Keratinocyte (primary cell): ENCODE measurements at regions not wholly inside any gene's neighbourhood (a gene's known extent, or its start where the extent isn't known, plus 50 kb on each side); places are given as distances from the start of the nearest gene placed in this dataset.
"Not testable (repeated sequence)": the region's sequence is repeated elsewhere in the genome, so short reads cannot be mapped to it uniquely, and the experiment has no call there.

ENCODE experiments used
- DNase-seq: peaks from one replicate; pipeline ENCODE4 v3.0.0-alpha.2; 2011; ENCODE audit warnings: low read depth, missing footprints, low spot score
- FAIRE-seq: peaks from 2 replicates; lab custom pipeline; 2011; peaks lifted over from hg19 to GRCh38; lab: Jason Lieb, UNC
- H2AFZ ChIP-seq: 2 replicates; pipeline ENCODE4 v1.6.0; 2012; ENCODE audit warnings: low read length, control low read depth, inconsistent platforms; ENCODE audit not compliant: control insufficient read depth
- H3K27ac ChIP-seq: 2 replicates; pipeline ENCODE4 v1.5.1; 2011; ENCODE audit warnings: low read length; ENCODE audit not compliant: control insufficient read depth, insufficient read depth
- H3K27me3 ChIP-seq: 3 replicates; pipeline ENCODE4 v1.6.0; 2011; ENCODE audit warnings: low read length; ENCODE audit not compliant: control insufficient read depth, insufficient read depth; ENCODE audit errors: extremely low read depth
- H3K36me3 ChIP-seq, 2 experiments: 2 replicates in 1 of 2; 3 replicates in 1 of 2; pipeline ENCODE4 v1.5.1; 2011; ENCODE audit warnings: low read length in 2 of 2, mild to moderate bottlenecking in 1 of 2; ENCODE audit not compliant: control insufficient read depth in 2 of 2, insufficient read depth in 2 of 2; ENCODE audit errors: extremely low read depth in 1 of 2
- H3K4me1 ChIP-seq: 3 replicates; pipeline ENCODE4 v1.5.1; 2011; ENCODE audit warnings: low read length; ENCODE audit not compliant: control insufficient read depth, insufficient read depth; ENCODE audit errors: extremely low read depth
- H3K4me2 ChIP-seq: 3 replicates; pipeline ENCODE4 v1.6.0; 2011; ENCODE audit warnings: low read depth, low read length; ENCODE audit not compliant: control insufficient read depth, insufficient read depth; ENCODE audit errors: extremely low read depth
- H3K4me3 ChIP-seq, 3 experiments: fragments of 200-600 bp in 1 of 3; sonication (generic) in 1 of 3; 2 replicates in 2 of 3; 3 replicates in 1 of 3; pipeline ENCODE4 v1.5.1; 2011 to 2016; ENCODE audit warnings: low read length in 3 of 3, mild to moderate bottlenecking in 3 of 3, control low read depth in 2 of 3, inconsistent platforms in 1 of 3, low read depth in 1 of 3, mixed read lengths in 1 of 3, mixed run types in 1 of 3, moderate library complexity in 1 of 3; ENCODE audit not compliant: control insufficient read depth in 2 of 3, insufficient read depth in 2 of 3; ENCODE audit errors: extremely low read depth in 1 of 3
- H3K79me2 ChIP-seq: 2 replicates; pipeline ENCODE4 v1.6.0; 2012; ENCODE audit warnings: low read length; ENCODE audit not compliant: control insufficient read depth, insufficient read depth
- H3K9ac ChIP-seq: 3 replicates; pipeline ENCODE4 v1.6.0; 2011; ENCODE audit warnings: low read length; ENCODE audit not compliant: control insufficient read depth, insufficient read depth; ENCODE audit errors: extremely low read depth
- H3K9me1 ChIP-seq: 3 replicates; pipeline ENCODE4 v1.6.0; 2011; ENCODE audit warnings: low read length; ENCODE audit not compliant: control insufficient read depth, insufficient read depth; ENCODE audit errors: extremely low read depth
- H3K9me3 ChIP-seq: 2 replicates; pipeline ENCODE4 v1.5.1; 2012; ENCODE audit warnings: low read depth, low read length; ENCODE audit not compliant: control insufficient read depth
- H4K20me1 ChIP-seq: 3 replicates; pipeline ENCODE4 v1.6.0; 2011; ENCODE audit warnings: low read length; ENCODE audit not compliant: control insufficient read depth, insufficient read depth; ENCODE audit errors: extremely low read depth
- CTCF ChIP-seq, 3 experiments: IDR thresholded peaks in 1 of 3; conservative IDR thresholded peaks in 1 of 3; optimal IDR thresholded peaks in 1 of 3; 2 replicates in 2 of 3; 3 replicates in 1 of 3; pipeline versions ENCODE3 to v1.5.1; 2011; ENCODE audit warnings: low read length in 3 of 3, mild to moderate bottlenecking in 3 of 3, moderate library complexity in 2 of 3, control low read depth in 1 of 3, inconsistent platforms in 1 of 3; ENCODE audit not compliant: insufficient read depth in 2 of 3; ENCODE audit errors: extremely low read depth in 1 of 3
- EZH2 ChIP-seq: IDR thresholded peaks from one replicate; pipeline ENCODE4 v1.6.1; 2012; ENCODE audit warnings: inconsistent platforms, mild to moderate bottlenecking, low read length, moderate library complexity
- dilution Hi-C: fragments of 300-500 bp; cut with MboI; formaldehyde crosslinking; loops from one replicate; pipeline ENCODE4 v1.7.0; 2020; ENCODE audit warnings: low sequenced_read_pairs; ENCODE audit not compliant: extremely low pct_ligation_motif_present

DNA sequence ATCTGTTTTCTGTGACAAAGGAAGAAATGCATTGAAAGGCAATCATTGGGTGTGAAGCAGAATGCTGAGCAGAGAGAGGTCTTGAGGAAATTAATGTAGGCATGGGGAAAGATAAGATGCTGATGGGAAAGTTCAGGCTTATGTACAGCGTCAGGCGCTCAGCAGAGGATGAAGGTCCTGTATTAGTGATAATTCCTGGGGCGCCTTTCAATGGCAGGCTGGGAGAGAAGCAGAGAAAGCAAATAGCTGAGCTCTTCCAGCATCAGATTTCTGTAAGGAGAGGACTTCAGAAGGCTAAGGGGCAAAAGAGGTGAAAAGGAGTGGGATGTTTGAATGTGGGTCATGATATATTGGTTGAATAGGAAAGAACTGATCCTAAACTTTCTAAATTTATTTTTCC, 129.8 kb downstream of the HNMT start:
- Histone ChIP-seq H3K27me3 (no peaks in the 10 kb centered on the region), H3K4me3 (no peak overlapping the region), H2AFZ (no peak overlapping the region), H3K4me1 (no peaks in the 10 kb centered on the region), H3K79me2 (no peaks in the 10 kb centered on the region), H3K36me3 (no peaks in the 10 kb centered on the region), H3K9me3 (no peaks in the 10 kb centered on the region), H3K4me2 (no peak overlapping the region), H4K20me1 (no peaks in the 10 kb centered on the region), H3K9ac (no peak overlapping the region), H3K27ac (no peak overlapping the region), H3K9me1 (no peaks in the 10 kb centered on the region)
- DNase-seq, result no peak
- no peak for FAIRE-seq
- no peak for TF ChIP-seq EZH2
- no peak for TF ChIP-seq CTCF (optimal IDR thresholded peaks at IDR 0.05 in 1 of 3, IDR thresholded peaks at IDR 0.05 in 1 of 3, conservative IDR thresholded peaks at IDR 0.05 in 1 of 3; ENCODE audit: extremely low read depth in 1 of 3, insufficient read depth in 2 of 3, low read length in 3 of 3)
- dilution Hi-C loops, result no loop called here

GRCh38 chr2:138095336-138095735, 131.1 kb downstream of the HNMT start:
- Histone ChIP-seq H3K4me1 (no peaks in the 10 kb centered on the region), H3K9ac (no peak overlapping the region), H3K79me2 (no peaks in the 10 kb centered on the region), H3K27ac (no peak overlapping the region), H3K4me3 (no peak overlapping the region), H3K27me3 (no peaks in the 10 kb centered on the region), H3K9me3 (no peaks in the 10 kb centered on the region), H3K36me3 (no peaks in the 10 kb centered on the region), H2AFZ (no peak overlapping the region), H3K9me1 (no peaks in the 10 kb centered on the region), H4K20me1 (no peaks in the 10 kb centered on the region), H3K4me2 (no peak overlapping the region)
- TF ChIP-seq EZH2, result no peak
- TF ChIP-seq CTCF (optimal IDR thresholded peaks at IDR 0.05 in 1 of 3, IDR thresholded peaks at IDR 0.05 in 1 of 3, conservative IDR thresholded peaks at IDR 0.05 in 1 of 3; ENCODE audit: extremely low read depth in 1 of 3, insufficient read depth in 2 of 3, low read length in 3 of 3), result no peak
- no peak for DNase-seq
- dilution Hi-C loops, result no loop called here
- FAIRE-seq, result no peak

- FAIRE-seq, H3K9me3 ChIP-seq, H3K27ac ChIP-seq, H3K9ac ChIP-seq, H4K20me1 ChIP-seq, dilution Hi-C loops, H2AFZ ChIP-seq, H3K36me3 ChIP-seq, H3K27me3 ChIP-seq, H3K4me3 ChIP-seq, H3K79me2 ChIP-seq, H3K9me1 ChIP-seq, H3K4me1 ChIP-seq, H3K4me2 ChIP-seq, DNase-seq: not testable (repeated sequence)
These were observed 135.0 kb downstream of the HNMT start for GRCh38 chr2:138099288-138099687.
